Vagina (tissue), 2 donors: ENCODE measurements at regions not wholly inside any gene's neighbourhood (a gene's known extent, or its start where the extent isn't known, plus 50 kb on each side); places are given as distances from the start of the nearest gene placed in this dataset.

ENCODE experiments used
- DNase-seq, 2 donors: peaks; one replicate each; pipeline ENCODE4 v3.0.0-alpha.2; 2017; ENCODE audit errors: extremely low spot score in 2 of 2
- H3K27ac ChIP-seq: fragments of 200-600 bp; sonication (generic); one replicate; pipeline ENCODE4 v1.5.1; 2019
- H3K27me3 ChIP-seq: fragments of 200-600 bp; sonication (generic); one replicate; pipeline ENCODE4 v1.5.1; 2019
- H3K36me3 ChIP-seq, 2 donors: fragments of 200-600 bp; sonication (generic); one replicate each; pipeline ENCODE4 v1.5.1; 2017 to 2019
- H3K4me1 ChIP-seq: fragments of 200-600 bp; sonication (generic); one replicate; pipeline ENCODE4 v1.5.1; 2019
- H3K4me3 ChIP-seq, 2 donors: fragments of 200-600 bp; sonication (generic); 1 replicate in 1 of 2; 2 replicates in 1 of 2; pipeline ENCODE4 v1.5.1; 2016 to 2019
- H3K9me3 ChIP-seq: fragments of 200-600 bp; sonication (generic); one replicate; pipeline ENCODE4 v1.5.1; 2019
- CTCF ChIP-seq, 3 experiments: fragments of 450-650 bp in 2 of 3; fragments of 200-600 bp in 1 of 3; sonication (generic) in 1 of 3; IDR thresholded peaks; one replicate each; pipeline ENCODE4 v1.5.1; 2017 to 2019; ENCODE audit warnings: antibody characterized with exemption in 3 of 3, mild to moderate bottlenecking in 2 of 3, moderate library complexity in 2 of 3
- POLR2A ChIP-seq, 2 donors: fragments of 450-650 bp; IDR thresholded peaks; one replicate each; pipeline ENCODE4 v1.6.1; 2017; ENCODE audit warnings: antibody characterized with exemption in 2 of 2, mild to moderate bottlenecking in 2 of 2, moderate library complexity in 2 of 2
- POLR2AphosphoS5 ChIP-seq, 2 donors: sonication (generic); formaldehyde crosslinking; IDR thresholded peaks; one replicate each; pipeline ENCODE4 v1.9.0; 2017; ENCODE audit warnings: antibody characterized with exemption in 2 of 2, mild to moderate bottlenecking in 2 of 2, low read depth in 1 of 2; ENCODE audit not compliant: insufficient read depth in 1 of 2
- intact Hi-C: fragments of 100-400 bp; cut with DNase I; formaldehyde crosslinking; loops from one replicate; pipeline ENCODE4 v1.15.1; 2023

DNA sequence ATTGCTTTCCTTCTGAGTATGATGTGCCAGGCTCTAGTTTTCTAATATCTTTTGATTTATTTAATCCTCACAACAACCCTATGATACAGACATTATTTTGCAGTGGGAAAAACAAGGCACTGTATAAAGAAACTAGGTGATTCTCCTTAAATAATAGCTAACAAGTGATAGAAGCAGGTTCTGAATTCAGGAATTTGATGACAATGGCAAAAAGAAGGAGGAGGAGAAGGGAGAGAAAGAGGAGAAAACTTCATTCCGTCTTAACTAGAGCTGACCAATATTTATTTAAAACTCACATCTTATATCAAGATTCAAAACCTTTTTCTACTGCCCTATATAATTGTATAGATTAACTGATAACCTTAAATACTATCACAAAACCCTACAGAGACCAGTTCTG, 1477.1 kb upstream of the PCDH7 start:
- Histone ChIP-seq H3K4me3 (no peak overlapping the region), H3K9me3 (no peaks in the 10 kb centered on the region), H3K36me3 (no peaks in the 10 kb centered on the region), H3K4me1 (no peaks in the 10 kb centered on the region), H3K27ac (no peak overlapping the region), H3K27me3 (no peaks in the 10 kb centered on the region)
- intact Hi-C loops: no loop called here
- no peak for DNase-seq
- no peak for TF ChIP-seq CTCF (IDR thresholded peaks at IDR 0.05)
- TF ChIP-seq POLR2AphosphoS5 (IDR thresholded peaks at IDR 0.05; ENCODE audit: insufficient read depth in 1 of 2, low read depth in 1 of 2): no peak
- no peak for TF ChIP-seq POLR2A (IDR thresholded peaks at IDR 0.05)

- no peaks in the 10 kb centered on the region for H3K27me3 ChIP-seq
- no peak overlapping the region for H3K27ac ChIP-seq
- no peak overlapping the region for H3K4me3 ChIP-seq
- no peaks in the 10 kb centered on the region for H3K36me3 ChIP-seq
- no peak for TF ChIP-seq POLR2AphosphoS5 (IDR thresholded peaks at IDR 0.05; ENCODE audit: insufficient read depth in 1 of 2, low read depth in 1 of 2)
- intact Hi-C loops: no loop called here
- no peak for DNase-seq
- H3K9me3 ChIP-seq: no peaks in the 10 kb centered on the region
- H3K4me1 ChIP-seq: no peaks in the 10 kb centered on the region
These were observed 1476.3 kb upstream of the PCDH7 start for GRCh38 chr4:29243851-29244250.

GRCh38 chr4:29259556-29259955, 1460.6 kb upstream of the PCDH7 start:
- Histone ChIP-seq H3K9me3 (no peaks in the 10 kb centered on the region), H3K4me1 (no peaks in the 10 kb centered on the region), H3K27me3 (no peaks in the 10 kb centered on the region), H3K36me3 (no peaks in the 10 kb centered on the region), H3K4me3 (no peak overlapping the region), H3K27ac (no peak overlapping the region)
- intact Hi-C loops: no loop called here
- TF ChIP-seq POLR2AphosphoS5 (IDR thresholded peaks at IDR 0.05; ENCODE audit: insufficient read depth in 1 of 2, low read depth in 1 of 2) (no peak), POLR2A (IDR thresholded peaks at IDR 0.05) (no peak), CTCF (IDR thresholded peaks at IDR 0.05) (no peak)
- no peak for DNase-seq

- no peaks in the 10 kb centered on the region for H3K36me3 ChIP-seq
- no peak for DNase-seq
- H3K27ac ChIP-seq: no peak overlapping the region
- H3K4me3 ChIP-seq: no peak overlapping the region
- TF ChIP-seq CTCF (IDR thresholded peaks at IDR 0.05): no peak
- no peak for TF ChIP-seq POLR2AphosphoS5 (IDR thresholded peaks at IDR 0.05; ENCODE audit: insufficient read depth in 1 of 2, low read depth in 1 of 2)
- no peak for TF ChIP-seq POLR2A (IDR thresholded peaks at IDR 0.05)
- H3K9me3 ChIP-seq: no peaks in the 10 kb centered on the region
- H3K27me3 ChIP-seq: no peaks in the 10 kb centered on the region
- intact Hi-C loops: no loop called here
- H3K4me1 ChIP-seq: no peaks in the 10 kb centered on the region
These were observed 1457.2 kb upstream of the PCDH7 start for GRCh38 chr4:29262986-29263385.

- Histone ChIP-seq H3K4me3 (no peak overlapping the region), H3K27me3 (no peaks in the 10 kb centered on the region), H3K36me3 (no peaks in the 10 kb centered on the region), H3K4me1 (no peaks in the 10 kb centered on the region), H3K9me3 (no peaks in the 10 kb centered on the region), H3K27ac (no peak overlapping the region)
- intact Hi-C loops: no loop called here
- TF ChIP-seq POLR2AphosphoS5 (IDR thresholded peaks at IDR 0.05; ENCODE audit: insufficient read depth in 1 of 2, low read depth in 1 of 2) (no peak), POLR2A (IDR thresholded peaks at IDR 0.05) (no peak), CTCF (IDR thresholded peaks at IDR 0.05) (no peak)
- no peak for DNase-seq
These were observed 1444.0 kb upstream of the PCDH7 start for GRCh38 chr4:29276150-29276549.

DNA sequence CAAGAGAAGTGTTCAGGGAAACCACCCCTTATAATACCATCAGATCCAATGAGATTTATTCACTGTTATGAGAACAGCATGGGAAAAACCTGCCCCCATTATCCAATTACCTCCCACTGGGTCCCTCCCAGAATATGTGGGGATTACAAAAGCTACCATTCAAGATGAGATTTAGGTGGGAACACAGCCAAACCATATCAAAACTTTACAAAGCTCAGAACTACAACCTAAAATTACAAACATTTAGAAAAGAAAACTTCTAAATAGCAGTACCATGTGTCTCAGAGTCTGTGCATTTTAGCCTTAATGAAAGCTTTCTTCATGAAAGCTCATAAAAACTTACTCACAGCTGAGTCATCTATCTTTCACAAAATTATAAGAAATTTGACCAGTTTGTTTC, 1442.8 kb upstream of the PCDH7 start:
- H3K27ac ChIP-seq: no peak overlapping the region
- TF ChIP-seq CTCF (IDR thresholded peaks at IDR 0.05) (no peak), POLR2AphosphoS5 (IDR thresholded peaks at IDR 0.05; ENCODE audit: insufficient read depth in 1 of 2, low read depth in 1 of 2) (no peak), POLR2A (IDR thresholded peaks at IDR 0.05) (no peak)
- no peak overlapping the region for H3K4me3 ChIP-seq
- intact Hi-C loops: no loop called here
- H3K36me3 ChIP-seq: no peaks in the 10 kb centered on the region
- DNase-seq: no peak
- H3K4me1 ChIP-seq: no peaks in the 10 kb centered on the region
- no peaks in the 10 kb centered on the region for H3K9me3 ChIP-seq
- H3K27me3 ChIP-seq: no peaks in the 10 kb centered on the region
